Endothelial cell of umbilical vein (primary cell): ENCODE measurements at regions not wholly inside any gene's neighbourhood (a gene's known extent, or its start where the extent isn't known, plus 50 kb on each side); places are given as distances from the start of the nearest gene placed in this dataset.

Experiments
- CTCF ChIP-seq, 2 donors: IDR thresholded peaks; 1 replicate in 1 of 2; 2 replicates in 1 of 2; pipeline ENCODE4 v1.5.1; 2011; ENCODE audit warnings: low read length in 2 of 2, mild to moderate bottlenecking in 2 of 2, moderate library complexity in 2 of 2, control low read depth in 1 of 2, inconsistent platforms in 1 of 2, low read depth in 1 of 2; ENCODE audit not compliant: insufficient read depth in 1 of 2; ENCODE audit errors: extremely low read depth in 1 of 2
- GATA2 ChIP-seq: IDR thresholded peaks from 2 replicates; pipeline ENCODE4 v1.7.0; 2011; ENCODE audit warnings: low read depth, mild to moderate bottlenecking, moderate library complexity, mixed read lengths, low read length; ENCODE audit not compliant: insufficient read length, insufficient read depth

- TF ChIP-seq GATA2 (no peak), CTCF (IDR thresholded peaks at IDR 0.05; ENCODE audit: extremely low read depth in 1 of 2, insufficient read depth in 1 of 2, low read depth in 1 of 2, low read length in 2 of 2) (no peak)
These were observed 126.4 kb downstream of the SPRY2 start for GRCh38 chr13:80214521-80214991.
